ENCODE measurements at regions not wholly inside any gene's neighbourhood (a gene's known extent, or its start where the extent isn't known, plus 50 kb on each side); places are given as distances from the start of the nearest gene placed in this dataset.

- no peak overlapping the region for H3K4me3 ChIP-seq
- H3K4me1 ChIP-seq = no peaks in the 10 kb centered on the region
- no peaks in the 10 kb centered on the region for H3K9me3 ChIP-seq
- TF ChIP-seq CTCF (IDR thresholded peaks at IDR 0.05) = no peak
- no peaks in the 10 kb centered on the region for H3K36me3 ChIP-seq
- no peaks in the 10 kb centered on the region for H3K27me3 ChIP-seq
- no peak for ATAC-seq
- intact Hi-C loops (cut with DNase I) = no loop called here
- no peak overlapping the region for H3K27ac ChIP-seq
- no peak for DNase-seq
Measured at GRCh38 chr10:59595593-59595992, 114.1 kb downstream of the SLC16A9 start.

- Histone ChIP-seq H3K4me1 (no peaks in the 10 kb centered on the region), H3K9me3 (no peaks in the 10 kb centered on the region), H3K27me3 (no peaks in the 10 kb centered on the region), H3K4me3 (no peak overlapping the region), H3K27ac (no peak overlapping the region), H3K36me3 (no peaks in the 10 kb centered on the region)
- no peak for ATAC-seq
- TF ChIP-seq CTCF (IDR thresholded peaks at IDR 0.05) = no peak
- no peak for DNase-seq
- intact Hi-C loops (cut with DNase I) = no loop called here
Measured at GRCh38 chr10:59593768-59594167, 115.9 kb downstream of the SLC16A9 start.

GRCh38 chr10:59589796-59590195 lies 119.9 kb downstream of the SLC16A9 start:
- Histone ChIP-seq H3K4me1 (no peaks in the 10 kb centered on the region), H3K9me3 (no peaks in the 10 kb centered on the region), H3K27me3 (no peaks in the 10 kb centered on the region), H3K4me3 (no peak overlapping the region), H3K27ac (no peak overlapping the region), H3K36me3 (no peaks in the 10 kb centered on the region)
- intact Hi-C loops (cut with DNase I) = loop anchor here (10.0 kb wide), 1 partner anchor 355 kb away; no protein-coding TSS in a partner anchor
- no peak for ATAC-seq
- DNase-seq = no peak
- no peak for TF ChIP-seq CTCF (IDR thresholded peaks at IDR 0.05)

GRCh38 chr10:59588791-59589190 lies 120.9 kb downstream of the SLC16A9 start:
- Histone ChIP-seq H3K27ac (no peak overlapping the region), H3K4me1 (no peaks in the 10 kb centered on the region), H3K9me3 (no peaks in the 10 kb centered on the region), H3K4me3 (no peak overlapping the region), H3K27me3 (no peaks in the 10 kb centered on the region), H3K36me3 (no peaks in the 10 kb centered on the region)
- TF ChIP-seq CTCF (IDR thresholded peaks at IDR 0.05) = no peak
- no peak for DNase-seq
- no peak for ATAC-seq
- intact Hi-C loops (cut with DNase I) = loop anchor here (10.0 kb wide), 1 partner anchor 354 kb away; no protein-coding TSS in a partner anchor

DNA sequence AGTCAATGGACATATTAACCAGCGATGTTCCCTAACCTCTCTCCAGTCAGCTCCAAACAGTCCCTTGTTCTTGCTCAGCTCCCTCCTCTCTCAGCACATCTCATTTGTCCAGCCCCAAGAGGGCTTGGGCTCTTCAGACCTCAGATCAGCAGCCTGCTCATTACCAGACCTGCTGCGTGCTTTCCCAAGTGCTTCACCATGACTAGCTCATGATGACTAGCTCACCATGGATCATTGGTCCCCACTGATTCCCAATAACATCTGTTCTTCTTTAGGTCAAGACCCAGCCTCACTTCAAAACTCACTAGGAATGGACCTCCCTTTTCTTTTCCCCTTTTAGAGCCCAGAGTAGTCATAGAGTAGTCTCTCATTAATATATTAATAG lies 121.9 kb downstream of the SLC16A9 start:
- ATAC-seq (no peak), DNase-seq (no peak)
- H3K27ac ChIP-seq = no peak overlapping the region
- intact Hi-C loops (cut with DNase I) = loop anchor here (10.0 kb wide), 1 partner anchor 353 kb away; no protein-coding TSS in a partner anchor
- H3K4me1 ChIP-seq = no peaks in the 10 kb centered on the region
- no peaks in the 10 kb centered on the region for H3K36me3 ChIP-seq
- H3K9me3 ChIP-seq = no peaks in the 10 kb centered on the region
- no peak overlapping the region for H3K4me3 ChIP-seq
- no peaks in the 10 kb centered on the region for H3K27me3 ChIP-seq
- TF ChIP-seq CTCF (IDR thresholded peaks at IDR 0.05) = no peak

All from upper lobe of right lung (tissue), 1 donor.